H9 (cell line): ENCODE measurements at regions not wholly inside any gene's neighbourhood (a gene's known extent, or its start where the extent isn't known, plus 50 kb on each side); places are given as distances from the start of the nearest gene placed in this dataset.

Source experiments
- DNase-seq: peaks from one replicate; pipeline ENCODE4 v3.0.0-alpha.2; 2017
- H2AFZ ChIP-seq: one replicate; pipeline ENCODE4 v1.6.1; 2013; ENCODE audit warnings: mild to moderate bottlenecking, low read length, control low read depth, moderate library complexity
- H2AK5ac ChIP-seq: 2 replicates; pipeline ENCODE4 v1.6.1; 2013; ENCODE audit warnings: low read length, control low read depth, mixed read lengths; ENCODE audit not compliant: insufficient read length
- H2BK120ac ChIP-seq: one replicate; pipeline ENCODE4 v1.6.1; 2013; ENCODE audit warnings: low read depth, mild to moderate bottlenecking, low read length, control low read depth, inconsistent platforms; ENCODE audit not compliant: poor library complexity, severe bottlenecking
- H2BK12ac ChIP-seq: 2 replicates; pipeline ENCODE4 v1.6.1; 2013; ENCODE audit warnings: low read length, control low read depth, mixed read lengths, low read depth; ENCODE audit not compliant: insufficient read length
- H2BK15ac ChIP-seq: 2 replicates; pipeline ENCODE4 v1.6.1; 2013; ENCODE audit warnings: low read depth, low read length, control low read depth
- H2BK20ac ChIP-seq: one replicate; pipeline ENCODE4 v1.6.1; 2013; ENCODE audit warnings: low read depth, mild to moderate bottlenecking, low read length, control low read depth, inconsistent platforms; ENCODE audit not compliant: poor library complexity, severe bottlenecking
- H2BK5ac ChIP-seq: 2 replicates; pipeline ENCODE4 v1.6.1; 2013; ENCODE audit warnings: low read length, control low read depth, mixed read lengths; ENCODE audit not compliant: insufficient read length
- H3K14ac ChIP-seq: 2 replicates; pipeline ENCODE4 v1.6.1; 2013; ENCODE audit warnings: low read length, control low read depth; ENCODE audit not compliant: insufficient read depth
- H3K18ac ChIP-seq: 2 replicates; pipeline ENCODE4 v1.6.1; 2013; ENCODE audit warnings: low read depth, mild to moderate bottlenecking, mixed read lengths, low read length, control low read depth; ENCODE audit not compliant: insufficient read length
- H3K23ac ChIP-seq: 2 replicates; pipeline ENCODE4 v1.6.1; 2013; ENCODE audit warnings: low read length, control low read depth, mixed read lengths, low read depth; ENCODE audit not compliant: insufficient read length
- H3K23me2 ChIP-seq: 2 replicates; pipeline ENCODE4 v1.6.1; 2013; ENCODE audit warnings: low read depth, mild to moderate bottlenecking, mixed read lengths, low read length, control low read depth; ENCODE audit not compliant: insufficient read length, poor library complexity, severe bottlenecking
- H3K27ac ChIP-seq: 2 replicates; pipeline ENCODE4 v1.5.1; 2013; ENCODE audit warnings: low read length, control low read depth, mixed read lengths, low read depth; ENCODE audit not compliant: insufficient read length
- H3K27me3 ChIP-seq: 2 replicates; pipeline ENCODE4 v1.6.1; 2013; ENCODE audit warnings: low read length, control low read depth, inconsistent platforms; ENCODE audit not compliant: insufficient read depth
- H3K4ac ChIP-seq: 2 replicates; pipeline ENCODE4 v1.6.1; 2013; ENCODE audit warnings: low read depth, mild to moderate bottlenecking, control low read depth, inconsistent platforms, low read length, moderate library complexity
- H3K4me1 ChIP-seq: 2 replicates; pipeline ENCODE4 v1.6.1; 2013; ENCODE audit warnings: low read length, control low read depth, inconsistent platforms; ENCODE audit not compliant: insufficient read depth
- H3K4me2 ChIP-seq: 2 replicates; pipeline ENCODE4 v1.6.1; 2013; ENCODE audit warnings: low read length, control low read depth, mixed read lengths; ENCODE audit not compliant: insufficient read length, insufficient read depth
- H3K56ac ChIP-seq: 2 replicates; pipeline ENCODE4 v1.6.1; 2013; ENCODE audit warnings: low read depth, mild to moderate bottlenecking, mixed read lengths, low read length, control low read depth; ENCODE audit not compliant: insufficient read length
- H3K79me1 ChIP-seq: 2 replicates; pipeline ENCODE4 v1.6.1; 2013; ENCODE audit warnings: low read depth, mild to moderate bottlenecking, moderate library complexity, low read length, control low read depth, inconsistent platforms; ENCODE audit not compliant: insufficient read depth, poor library complexity, severe bottlenecking
- H3K79me2 ChIP-seq: 2 replicates; pipeline ENCODE4 v1.6.1; 2013; ENCODE audit warnings: low read length, control low read depth, inconsistent platforms; ENCODE audit not compliant: insufficient read depth
- H3K9ac ChIP-seq: 2 replicates; pipeline ENCODE4 v1.6.1; 2013; ENCODE audit warnings: low read length, control low read depth, mixed read lengths; ENCODE audit not compliant: insufficient read length; ENCODE audit errors: extremely low read depth
- H3K9me3 ChIP-seq: one replicate; pipeline ENCODE4 v1.6.1; 2013; ENCODE audit warnings: low read depth, low read length, inconsistent platforms; ENCODE audit not compliant: control insufficient read depth
- H3T11ph ChIP-seq: one replicate; pipeline ENCODE4 v1.6.1; 2013; ENCODE audit warnings: mild to moderate bottlenecking, low read length, control low read depth, inconsistent platforms
- H4K20me1 ChIP-seq: one replicate; pipeline ENCODE4 v1.6.1; 2013; ENCODE audit not compliant: control insufficient read depth, insufficient read length, insufficient read depth
- H4K5ac ChIP-seq: 2 replicates; pipeline ENCODE4 v1.6.1; 2013; ENCODE audit warnings: low read depth, mild to moderate bottlenecking, mixed read lengths, low read length, control low read depth; ENCODE audit not compliant: insufficient read length
- H4K8ac ChIP-seq: replicated peaks from 2 replicates; pipeline ENCODE4 v1.6.1; 2013; ENCODE audit warnings: low read length, control low read depth, mixed read lengths, low read depth; ENCODE audit not compliant: insufficient read length
- H4K91ac ChIP-seq: 2 replicates; pipeline ENCODE4 v1.6.1; 2013; ENCODE audit warnings: low read depth, mild to moderate bottlenecking, moderate library complexity, mixed read lengths, low read length, control low read depth; ENCODE audit not compliant: insufficient read length
- H3K27ac Mint-ChIP-seq, 3 experiments: 2 replicates in 2 of 3; 3 replicates in 1 of 3; pipeline ENCODE4 v1.8.0; 2020 to 2021; ENCODE audit warnings: mixed read lengths in 3 of 3, mild to moderate bottlenecking in 1 of 3, moderate library complexity in 1 of 3
- H3K27me3 Mint-ChIP-seq: 2 replicates; pipeline ENCODE4 v1.8.0; 2021; ENCODE audit warnings: low read depth, mild to moderate bottlenecking, moderate library complexity, mixed read lengths
- H3K36me3 Mint-ChIP-seq, 3 experiments: 2 replicates in 2 of 3; 3 replicates in 1 of 3; pipeline ENCODE4 v1.8.0; 2020 to 2021; ENCODE audit warnings: low read depth in 3 of 3, mixed read lengths in 3 of 3; ENCODE audit not compliant: insufficient read depth in 1 of 3
- H3K4me1 Mint-ChIP-seq, 2 experiments: 2 replicates each; pipeline ENCODE4 v1.8.0; 2020; ENCODE audit warnings: mixed read lengths in 2 of 2
- H3K4me3 Mint-ChIP-seq, 2 experiments: 2 replicates in 1 of 2; 3 replicates in 1 of 2; pipeline ENCODE4 v1.8.0; 2020 to 2021; ENCODE audit warnings: mild to moderate bottlenecking in 2 of 2, mixed read lengths in 2 of 2, moderate library complexity in 1 of 2
- H3K9me3 Mint-ChIP-seq, 2 experiments: 2 replicates in 1 of 2; 3 replicates in 1 of 2; pipeline ENCODE4 v1.8.0; 2020; ENCODE audit warnings: mild to moderate bottlenecking in 2 of 2, mixed read lengths in 2 of 2, moderate library complexity in 1 of 2
- CTCF ChIP-seq: fragments of 200-600 bp; sonication (generic); conservative IDR thresholded peaks from 3 replicates; pipeline ENCODE4 v1.8.0; 2021; ENCODE audit warnings: antibody characterized with exemption, mild to moderate bottlenecking
- WGBS: extraction: QIAGEN DNeasy Blood & Tissue Kit; methylation state at CpG from one replicate; pipeline ENCODE4 v1.1.7; 2013; ENCODE audit warnings: missing lambda C conversion rate, low lambda C conversion rate, mixed read lengths; ENCODE audit not compliant: insufficient read length; ENCODE audit errors: extremely low coverage; 5-methylcytosine and 5-hydroxymethylcytosine counted together

- Histone ChIP-seq H2BK5ac (no peak overlapping the region), H3K4ac (no peak overlapping the region), H3K9me3 (no peaks in the 10 kb centered on the region), H3K79me1 (no peaks in the 10 kb centered on the region), H2AK5ac (no peak overlapping the region), H2BK20ac (no peak overlapping the region), H2BK12ac (no peak overlapping the region), H3K23me2 (no peaks in the 10 kb centered on the region), H3K79me2 (no peaks in the 10 kb centered on the region), H4K8ac (no peak overlapping the region), H3K14ac (no peak overlapping the region), H3K9ac (no peak overlapping the region), H2BK120ac (no peak overlapping the region), H3K18ac (no peak overlapping the region), H4K91ac (no peak overlapping the region), H3K4me1 (no peaks in the 10 kb centered on the region), H3K56ac (no peak overlapping the region), H4K5ac (no peak overlapping the region), H3K4me2 (no peak overlapping the region), H3K23ac (no peak overlapping the region), H3K27ac (no peak overlapping the region), H3T11ph (no peak overlapping the region), H2AFZ (no peak overlapping the region), H2BK15ac (no peak overlapping the region), H3K27me3 (no peaks in the 10 kb centered on the region), H4K20me1 (no peaks in the 10 kb centered on the region)
- no peaks in the 10 kb centered on the region for H3K36me3 Mint-ChIP-seq
- TF ChIP-seq CTCF, result no peak
- H3K4me3 Mint-ChIP-seq, result no peak overlapping the region
- H3K4me1 Mint-ChIP-seq, result no peaks in the 10 kb centered on the region
- DNase-seq, result no peak
- H3K27ac Mint-ChIP-seq, result peak overlapping the region in 1 of 3 experiments; percentile 37; a peak in 1 of 7 replicates
- H3K27me3 Mint-ChIP-seq, result no peaks in the 10 kb centered on the region
- peaks cover under 1% of the 10 kb centered on the region in 2 experiments; a peak in 2 of 5 replicates for H3K9me3 Mint-ChIP-seq
- whole genome bisulfite sequencing, result no CpG with 5 or more reads among the region's 3 CpGs
These were observed 524.6 kb upstream of the ARPP21 start for GRCh38 chr3:35114686-35115085.
